ENCODE measurements at regions not wholly inside any gene's neighbourhood (a gene's known extent, or its start where the extent isn't known, plus 50 kb on each side); places are given as distances from the start of the nearest gene placed in this dataset.

GRCh38 chr17:6348891-6349290, 86.0 kb downstream of the AIPL1 start:
- intact Hi-C loops (cut with DNase I), result no loop called here
- H3K27ac ChIP-seq, result no peak overlapping the region
- no peaks in the 10 kb centered on the region for H3K9me3 ChIP-seq
- peak; percentile 25 to 43 for DNase-seq (ENCODE audit: extremely low spot score in 2 of 2)
- no peaks in the 10 kb centered on the region for H3K4me1 ChIP-seq
- TF ChIP-seq POLR2AphosphoS5 (IDR thresholded peaks at IDR 0.05; ENCODE audit: insufficient read depth in 1 of 2, low read depth in 1 of 2), result no peak
- no peak for TF ChIP-seq POLR2A (IDR thresholded peaks at IDR 0.05)
- TF ChIP-seq CTCF (IDR thresholded peaks at IDR 0.05), result no peak
- no peak overlapping the region for H3K4me3 ChIP-seq
- H3K36me3 ChIP-seq, result no peaks in the 10 kb centered on the region
- H3K27me3 ChIP-seq, result no peaks in the 10 kb centered on the region

- no peaks in the 10 kb centered on the region for H3K27me3 ChIP-seq
- no peaks in the 10 kb centered on the region for H3K4me1 ChIP-seq
- peak; percentile 56 to 67 for DNase-seq (ENCODE audit: extremely low spot score in 2 of 2)
- no peak overlapping the region for H3K4me3 ChIP-seq
- H3K36me3 ChIP-seq, result no peaks in the 10 kb centered on the region
- intact Hi-C loops (cut with DNase I), result no loop called here
- TF ChIP-seq POLR2AphosphoS5 (IDR thresholded peaks at IDR 0.05; ENCODE audit: insufficient read depth in 1 of 2, low read depth in 1 of 2) (no peak), POLR2A (IDR thresholded peaks at IDR 0.05) (no peak), CTCF (IDR thresholded peaks at IDR 0.05) (no peak)
- H3K27ac ChIP-seq, result no peak overlapping the region
- no peaks in the 10 kb centered on the region for H3K9me3 ChIP-seq
Measured at GRCh38 chr17:6347776-6348175, 87.1 kb downstream of the AIPL1 start.

- no peaks in the 10 kb centered on the region for H3K36me3 ChIP-seq
- no peaks in the 10 kb centered on the region for H3K4me1 ChIP-seq
- H3K9me3 ChIP-seq, result no peaks in the 10 kb centered on the region
- H3K27ac ChIP-seq, result no peak overlapping the region
- intact Hi-C loops (cut with DNase I), result no loop called here
- H3K27me3 ChIP-seq, result no peaks in the 10 kb centered on the region
- DNase-seq (ENCODE audit: extremely low spot score in 2 of 2), result peak; percentile 42 to 61
- no peak overlapping the region for H3K4me3 ChIP-seq
- TF ChIP-seq POLR2A (IDR thresholded peaks at IDR 0.05), result no peak
- TF ChIP-seq CTCF (IDR thresholded peaks at IDR 0.05), result no peak
- TF ChIP-seq POLR2AphosphoS5 (IDR thresholded peaks at IDR 0.05; ENCODE audit: insufficient read depth in 1 of 2, low read depth in 1 of 2), result no peak
Measured at GRCh38 chr17:6346986-6347385, 87.9 kb downstream of the AIPL1 start.

GRCh38 chr17:6346156-6346786, 88.7 kb downstream of the AIPL1 start:
- Histone ChIP-seq H3K9me3 (no peaks in the 10 kb centered on the region), H3K4me1 (no peaks in the 10 kb centered on the region), H3K4me3 (no peak overlapping the region), H3K27me3 (no peaks in the 10 kb centered on the region), H3K27ac (no peak overlapping the region), H3K36me3 (no peaks in the 10 kb centered on the region)
- intact Hi-C loops (cut with DNase I), result no loop called here
- DNase-seq (ENCODE audit: extremely low spot score in 2 of 2), result peak; percentile 22 to 46
- no peak for TF ChIP-seq POLR2AphosphoS5 (IDR thresholded peaks at IDR 0.05; ENCODE audit: insufficient read depth in 1 of 2, low read depth in 1 of 2)
- TF ChIP-seq POLR2A (IDR thresholded peaks at IDR 0.05), result no peak
- TF ChIP-seq CTCF (IDR thresholded peaks at IDR 0.05), result no peak

- intact Hi-C loops (cut with DNase I), result no loop called here
- Histone ChIP-seq H3K36me3 (no peaks in the 10 kb centered on the region), H3K4me1 (no peaks in the 10 kb centered on the region), H3K27me3 (no peaks in the 10 kb centered on the region), H3K9me3 (no peaks in the 10 kb centered on the region), H3K4me3 (no peak overlapping the region), H3K27ac (no peak overlapping the region)
- DNase-seq (ENCODE audit: extremely low spot score in 2 of 2), result peak; percentile 29 to 77
- TF ChIP-seq POLR2AphosphoS5 (IDR thresholded peaks at IDR 0.05; ENCODE audit: insufficient read depth in 1 of 2, low read depth in 1 of 2), result no peak
- no peak for TF ChIP-seq POLR2A (IDR thresholded peaks at IDR 0.05)
- TF ChIP-seq CTCF (IDR thresholded peaks at IDR 0.05), result no peak
Measured at GRCh38 chr17:6343736-6344135, 91.2 kb downstream of the AIPL1 start.

Measured in vagina (tissue), 2 donors.